Breast epithelium (tissue), 4 donors: ENCODE measurements at regions not wholly inside any gene's neighbourhood (a gene's known extent, or its start where the extent isn't known, plus 50 kb on each side); places are given as distances from the start of the nearest gene placed in this dataset.

ENCODE experiments used
- DNase-seq, 2 donors: peaks; one replicate each; pipeline ENCODE4 v3.0.0-alpha.2; 2019; ENCODE audit warnings: low spot score in 2 of 2
- H3K27ac ChIP-seq, 2 donors: fragments of 200-600 bp; sonication (generic) in 1 of 2; one replicate each; pipeline ENCODE4 v1.5.1; 2016 to 2019; ENCODE audit warnings: mild to moderate bottlenecking in 1 of 2
- H3K27me3 ChIP-seq, 2 donors: fragments of 200-600 bp; sonication (generic) in 1 of 2; one replicate each; pipeline versions ENCODE4 v1.5.1 to v1.6.0; 2017 to 2019; ENCODE audit warnings: control low read depth in 1 of 2, mild to moderate bottlenecking in 1 of 2
- H3K36me3 ChIP-seq: fragments of 200-600 bp; one replicate; pipeline ENCODE4 v1.5.1; 2019
- H3K4me1 ChIP-seq, 2 donors: fragments of 200-600 bp; sonication (generic); one replicate each; pipeline ENCODE4 v1.5.1; 2016 to 2019; ENCODE audit warnings: control low read depth in 1 of 2
- H3K4me3 ChIP-seq, 3 donors: fragments of 200-600 bp; sonication (generic); 1 replicate in 2 of 3; 2 replicates in 1 of 3; pipeline ENCODE4 v1.5.1; 2016 to 2019; ENCODE audit warnings: mild to moderate bottlenecking in 3 of 3, moderate library complexity in 2 of 3
- H3K9me3 ChIP-seq, 2 donors: fragments of 200-600 bp; sonication (generic) in 1 of 2; one replicate each; pipeline ENCODE4 v1.5.1; 2016 to 2019; ENCODE audit warnings: control low read depth in 1 of 2
- POLR2A ChIP-seq: fragments of 450-650 bp; IDR thresholded peaks from one replicate; pipeline ENCODE4 v1.6.1; 2016; ENCODE audit warnings: antibody characterized with exemption, mild to moderate bottlenecking, moderate library complexity
- POLR2AphosphoS5 ChIP-seq, 3 donors: sonication (generic); formaldehyde crosslinking; IDR thresholded peaks; one replicate each; pipeline ENCODE4 v1.6.1; 2017; ENCODE audit warnings: antibody characterized with exemption in 3 of 3
- intact Hi-C: fragments of 100-400 bp; cut with DNase I; formaldehyde crosslinking; loops from one replicate; pipeline ENCODE4 v1.15.1; 2023; ENCODE audit warnings: low total_unique reads
- TF ChIP-seq, protein P1 (sequence below), 3 donors: fragments of 450-650 bp; IDR thresholded peaks; one replicate each; pipeline ENCODE4 v1.5.1; 2016 to 2017; ENCODE audit warnings: antibody characterized with exemption in 3 of 3, mild to moderate bottlenecking in 3 of 3, moderate library complexity in 3 of 3

DNA sequence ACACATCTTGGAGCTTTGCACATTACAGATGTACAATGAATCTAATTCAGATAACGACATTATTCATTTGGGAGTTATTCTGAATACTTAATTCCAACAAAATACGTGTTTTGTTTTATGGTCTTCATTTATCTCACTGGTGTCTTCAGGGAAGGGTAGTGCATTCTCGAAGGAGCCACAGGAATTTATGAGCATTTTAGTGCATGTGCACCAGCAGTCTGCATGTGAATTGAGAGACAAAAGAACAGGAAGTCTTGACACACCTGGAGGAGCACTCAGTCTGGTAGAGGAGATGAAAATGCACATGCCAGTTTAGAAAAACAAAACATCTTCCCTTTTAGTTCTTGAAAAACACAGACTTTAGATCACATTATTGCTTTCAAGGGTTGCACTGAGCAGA is 228.7 kb downstream of the LRATD1 start:
- no peak overlapping the region for H3K4me3 ChIP-seq
- no peak for DNase-seq
- H3K27me3 ChIP-seq: no peaks in the 10 kb centered on the region
- TF ChIP-seq POLR2AphosphoS5 (IDR thresholded peaks at IDR 0.05): no peak
- no peak for TF ChIP-seq POLR2A
- TF ChIP-seq, protein P1, sequence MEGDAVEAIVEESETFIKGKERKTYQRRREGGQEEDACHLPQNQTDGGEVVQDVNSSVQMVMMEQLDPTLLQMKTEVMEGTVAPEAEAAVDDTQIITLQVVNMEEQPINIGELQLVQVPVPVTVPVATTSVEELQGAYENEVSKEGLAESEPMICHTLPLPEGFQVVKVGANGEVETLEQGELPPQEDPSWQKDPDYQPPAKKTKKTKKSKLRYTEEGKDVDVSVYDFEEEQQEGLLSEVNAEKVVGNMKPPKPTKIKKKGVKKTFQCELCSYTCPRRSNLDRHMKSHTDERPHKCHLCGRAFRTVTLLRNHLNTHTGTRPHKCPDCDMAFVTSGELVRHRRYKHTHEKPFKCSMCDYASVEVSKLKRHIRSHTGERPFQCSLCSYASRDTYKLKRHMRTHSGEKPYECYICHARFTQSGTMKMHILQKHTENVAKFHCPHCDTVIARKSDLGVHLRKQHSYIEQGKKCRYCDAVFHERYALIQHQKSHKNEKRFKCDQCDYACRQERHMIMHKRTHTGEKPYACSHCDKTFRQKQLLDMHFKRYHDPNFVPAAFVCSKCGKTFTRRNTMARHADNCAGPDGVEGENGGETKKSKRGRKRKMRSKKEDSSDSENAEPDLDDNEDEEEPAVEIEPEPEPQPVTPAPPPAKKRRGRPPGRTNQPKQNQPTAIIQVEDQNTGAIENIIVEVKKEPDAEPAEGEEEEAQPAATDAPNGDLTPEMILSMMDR (IDR thresholded peaks at IDR 0.05): no peak
- no peak overlapping the region for H3K27ac ChIP-seq
- H3K4me1 ChIP-seq: no peaks in the 10 kb centered on the region
- intact Hi-C loops: no loop called here
- H3K9me3 ChIP-seq: peaks cover 0 to 20% of the 10 kb centered on the region in 2 donors
- no peaks in the 10 kb centered on the region for H3K36me3 ChIP-seq

DNA sequence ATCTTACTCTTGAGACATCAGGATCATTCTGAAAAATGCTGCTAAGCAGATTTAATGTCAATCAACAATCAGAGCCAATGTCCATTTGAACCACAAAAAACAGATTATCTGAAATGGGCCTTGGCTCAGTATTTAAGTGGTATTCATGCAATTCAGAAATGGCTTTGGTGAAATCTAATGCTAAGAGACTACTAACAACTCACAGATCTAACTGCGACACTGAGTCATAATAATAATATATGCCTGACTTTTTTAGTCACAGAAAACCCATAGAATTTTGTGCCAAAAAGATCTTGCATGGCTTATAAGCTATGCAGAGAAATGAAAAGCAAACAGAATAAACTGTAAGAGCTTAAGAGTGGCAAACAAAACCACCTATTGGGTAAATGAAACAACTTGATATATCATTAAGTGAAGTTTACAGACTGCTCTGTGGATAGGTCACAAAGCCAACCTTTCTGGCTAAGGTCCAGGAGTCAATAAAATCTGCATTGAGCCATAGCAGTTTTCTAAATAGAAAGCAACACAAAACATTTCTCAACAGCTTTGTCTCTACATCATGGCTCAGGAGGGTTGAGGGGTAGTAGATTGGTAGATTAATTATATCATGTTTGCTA is 234.3 kb downstream of the LRATD1 start:
- intact Hi-C loops: no loop called here
- no peaks in the 10 kb centered on the region for H3K9me3 ChIP-seq
- no peaks in the 10 kb centered on the region for H3K36me3 ChIP-seq
- H3K4me1 ChIP-seq: no peaks in the 10 kb centered on the region
- TF ChIP-seq POLR2AphosphoS5 (IDR thresholded peaks at IDR 0.05): no peak
- TF ChIP-seq, protein P1 (IDR thresholded peaks at IDR 0.05): no peak
- no peak for TF ChIP-seq POLR2A
- no peak overlapping the region for H3K4me3 ChIP-seq
- H3K27me3 ChIP-seq: no peaks in the 10 kb centered on the region
- H3K27ac ChIP-seq: no peak overlapping the region
- DNase-seq: no peak

DNA sequence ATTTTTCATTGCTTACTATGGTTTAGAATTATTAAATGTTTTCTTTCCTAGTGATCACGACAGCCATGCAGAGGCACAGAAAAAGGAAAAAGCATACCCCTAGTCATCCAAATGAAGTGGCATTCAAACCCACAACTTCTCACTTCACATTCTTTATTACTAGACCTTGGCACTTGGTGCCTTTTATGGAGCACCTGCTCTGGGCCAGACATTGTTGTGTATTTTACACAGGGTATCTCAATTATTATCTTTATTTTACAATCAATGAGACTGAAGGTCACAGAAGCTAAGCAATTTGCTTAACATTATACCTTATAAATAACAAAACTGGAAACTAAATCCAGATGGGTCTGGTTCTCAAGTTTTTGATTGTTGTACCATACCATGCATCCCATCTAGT is 235.3 kb downstream of the LRATD1 start:
- intact Hi-C loops: no loop called here
- TF ChIP-seq, protein P1 (IDR thresholded peaks at IDR 0.05): no peak
- no peak for TF ChIP-seq POLR2A
- no peak for TF ChIP-seq POLR2AphosphoS5 (IDR thresholded peaks at IDR 0.05)
- no peak for DNase-seq

GRCh38 chr2:14872779-14873325 is 240.3 kb downstream of the LRATD1 start:
- H3K27me3 ChIP-seq: no peaks in the 10 kb centered on the region
- DNase-seq: no peak
- no peaks in the 10 kb centered on the region for H3K9me3 ChIP-seq
- H3K27ac ChIP-seq: no peak overlapping the region
- H3K4me3 ChIP-seq: no peak overlapping the region
- intact Hi-C loops: no loop called here
- TF ChIP-seq POLR2AphosphoS5 (IDR thresholded peaks at IDR 0.05) (no peak), POLR2A (no peak)
- TF ChIP-seq, protein P1 (IDR thresholded peaks at IDR 0.05): no peak
- H3K36me3 ChIP-seq: no peaks in the 10 kb centered on the region
- no peaks in the 10 kb centered on the region for H3K4me1 ChIP-seq

More for the DNA sequence above, 235.3 kb downstream of the LRATD1 start:
- no peaks in the 10 kb centered on the region for H3K4me1 ChIP-seq
- H3K9me3 ChIP-seq: no peaks in the 10 kb centered on the region
- H3K27me3 ChIP-seq: no peaks in the 10 kb centered on the region
- H3K4me3 ChIP-seq: no peak overlapping the region
- no peaks in the 10 kb centered on the region for H3K36me3 ChIP-seq
- H3K27ac ChIP-seq: no peak overlapping the region

DNA sequence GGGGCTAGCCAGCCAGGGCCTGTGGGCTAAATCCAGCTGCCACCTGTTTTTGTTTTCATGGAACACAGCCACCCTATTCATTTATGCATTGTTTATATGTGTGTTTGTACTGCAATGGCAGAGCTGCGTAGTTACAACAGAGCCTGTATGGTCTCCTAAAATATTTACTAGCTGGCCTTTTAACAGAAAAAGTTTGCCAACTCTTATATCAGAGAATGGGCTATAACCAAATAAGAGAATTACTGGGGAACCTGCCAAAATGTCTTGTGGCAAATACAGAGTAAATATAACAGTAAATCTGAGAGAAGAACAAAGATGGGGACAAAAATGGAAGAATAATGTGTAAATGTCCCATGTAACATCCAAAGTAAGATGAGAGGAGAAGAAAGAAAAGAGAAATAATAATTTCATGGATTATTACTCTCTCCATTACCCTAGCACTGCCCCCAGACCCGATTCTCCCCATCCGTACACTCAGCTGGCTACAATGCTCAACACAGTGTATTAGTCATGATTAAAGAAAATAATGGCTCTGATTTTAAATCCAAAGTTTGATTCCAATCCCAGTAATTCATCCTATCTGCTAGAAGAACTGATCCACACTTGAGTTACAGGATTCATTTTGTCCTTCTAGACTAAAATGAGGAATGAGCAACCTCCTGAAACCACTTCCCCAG is 249.3 kb downstream of the LRATD1 start:
- no peak overlapping the region for H3K4me3 ChIP-seq
- H3K27me3 ChIP-seq: no peaks in the 10 kb centered on the region
- H3K9me3 ChIP-seq: no peaks in the 10 kb centered on the region
- TF ChIP-seq, protein P1 (IDR thresholded peaks at IDR 0.05): no peak
- TF ChIP-seq POLR2A: no peak
- TF ChIP-seq POLR2AphosphoS5 (IDR thresholded peaks at IDR 0.05): no peak
- DNase-seq: no peak
- no peaks in the 10 kb centered on the region for H3K4me1 ChIP-seq
- intact Hi-C loops: no loop called here
- no peak overlapping the region for H3K27ac ChIP-seq
- H3K36me3 ChIP-seq: no peaks in the 10 kb centered on the region
